ELR (cell line): ENCODE measurements at regions not wholly inside any gene's neighbourhood (a gene's known extent, or its start where the extent isn't known, plus 50 kb on each side); places are given as distances from the start of the nearest gene placed in this dataset.
"Not testable (repeated sequence)": the region's sequence is repeated elsewhere in the genome, so short reads cannot be mapped to it uniquely, and the experiment has no call there.

Experiments
- DNase-seq: peaks from one replicate; pipeline ENCODE4 v3.0.0-alpha.2; 2015; ENCODE audit warnings: low read depth

DNA sequence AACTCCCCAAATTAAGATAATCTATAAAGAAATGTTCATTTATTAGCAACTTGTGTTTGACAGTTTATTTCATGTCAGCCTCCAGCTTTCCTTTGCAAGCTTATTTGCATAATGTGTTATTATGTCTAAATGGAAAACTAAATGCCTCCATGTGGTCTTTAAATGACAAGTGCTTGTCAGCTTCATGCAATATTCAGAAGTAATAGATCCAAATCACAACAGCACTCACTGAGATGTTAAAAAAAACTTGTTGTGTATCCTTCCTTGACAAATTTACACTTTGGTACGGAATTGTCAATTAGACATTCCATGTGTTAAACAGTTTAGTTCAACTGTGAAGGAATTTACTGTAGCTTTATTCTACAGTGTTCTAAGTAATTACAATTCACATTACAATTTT, 124.4 kb upstream of the PTBP2 start:
- DNase-seq: no peak

- DNase-seq: no peak
These were observed 123.0 kb upstream of the PTBP2 start for GRCh38 chr1:96598416-96599168.

DNA sequence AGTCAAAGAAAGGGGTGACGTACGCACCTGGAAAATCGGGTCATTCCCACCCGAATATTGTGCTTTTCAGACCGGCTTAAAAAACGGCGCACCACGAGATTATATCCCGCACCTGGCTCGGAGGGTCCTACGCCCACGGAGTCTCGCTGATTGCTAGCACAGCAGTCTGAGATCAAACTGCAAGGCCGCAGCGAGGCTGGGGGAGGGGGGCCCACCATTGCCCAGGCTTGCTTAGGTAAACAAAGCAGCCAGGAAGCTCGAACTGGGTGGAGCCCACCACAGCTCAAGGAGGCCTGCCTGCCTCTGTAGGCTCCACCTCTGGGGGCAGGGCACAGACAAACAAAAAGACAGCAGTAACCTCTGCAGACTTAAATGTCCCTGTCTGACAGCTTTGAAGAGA, 117.0 kb upstream of the PTBP2 start:
- DNase-seq: not testable (repeated sequence)

DNA sequence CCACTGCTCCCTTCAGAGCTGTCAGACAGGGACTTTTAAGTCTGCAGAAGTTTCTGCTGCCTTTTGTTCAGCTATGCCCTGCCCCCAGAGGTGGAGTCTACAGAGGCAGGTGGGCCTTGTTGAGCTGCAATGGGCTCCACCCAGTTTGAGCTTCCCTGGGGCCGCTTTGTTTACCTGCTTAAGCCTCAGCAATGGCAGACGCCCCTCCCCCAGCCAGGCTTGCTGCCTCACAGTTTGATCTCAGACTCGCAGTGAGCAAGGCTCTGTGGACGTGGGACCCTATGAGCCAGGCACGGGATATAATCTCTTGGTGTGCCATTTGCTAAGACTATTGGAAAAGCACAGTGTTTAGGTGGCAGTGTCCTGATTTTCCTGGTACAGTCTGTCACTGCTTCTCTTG, 104.2 kb upstream of the PTBP2 start:
- not testable (repeated sequence) for DNase-seq

DNA sequence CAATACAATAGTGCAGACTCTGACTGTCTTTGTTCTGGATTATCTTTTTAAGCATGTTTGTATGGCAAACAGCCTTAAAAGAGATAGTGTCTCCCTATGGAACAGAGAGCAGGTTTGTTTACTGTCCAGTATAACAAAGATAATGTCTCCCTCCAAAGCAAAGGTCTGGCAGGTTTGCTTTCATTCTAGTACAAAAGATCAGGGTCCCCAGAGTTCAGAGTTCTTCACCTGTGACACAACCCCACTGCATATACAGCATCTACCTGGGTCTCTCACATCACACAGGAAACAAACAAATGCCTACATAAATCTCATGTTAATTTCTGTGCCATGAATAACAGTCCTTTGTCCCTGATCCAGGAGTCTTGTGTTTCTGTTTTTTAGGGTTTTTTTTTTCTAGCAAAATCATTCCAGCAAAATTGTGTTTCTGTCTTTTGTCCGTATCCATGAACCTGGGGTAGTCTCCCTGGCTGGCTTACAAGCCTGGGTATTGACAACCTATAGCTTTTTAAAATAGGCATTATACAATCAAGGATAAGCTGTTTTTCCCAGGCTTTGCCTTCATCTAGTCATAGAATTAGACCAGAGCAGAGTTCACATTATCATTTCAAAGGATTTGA, 89.4 kb upstream of the PTBP2 start:
- no peak for DNase-seq

DNA sequence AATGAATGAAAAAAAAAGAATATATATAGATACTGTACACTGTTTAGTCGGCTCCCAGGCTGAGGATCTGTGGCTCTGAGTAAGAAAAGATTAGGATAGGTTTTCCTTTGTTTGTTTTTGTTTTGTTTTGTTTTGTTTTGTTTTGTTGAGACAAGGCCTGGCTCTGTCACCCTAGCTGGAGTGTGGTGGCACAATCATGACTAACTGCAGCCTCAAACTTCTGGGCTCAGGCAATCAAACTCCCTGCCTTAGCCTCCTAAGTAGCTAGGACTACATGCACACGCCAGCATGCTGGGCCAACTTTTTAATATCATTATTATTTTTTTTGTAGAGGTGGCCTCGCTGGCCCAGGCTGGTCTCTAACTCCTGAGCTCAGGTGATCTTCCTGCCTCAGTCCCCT, 87.9 kb upstream of the PTBP2 start:
- DNase-seq: peak; percentile 28

DNA sequence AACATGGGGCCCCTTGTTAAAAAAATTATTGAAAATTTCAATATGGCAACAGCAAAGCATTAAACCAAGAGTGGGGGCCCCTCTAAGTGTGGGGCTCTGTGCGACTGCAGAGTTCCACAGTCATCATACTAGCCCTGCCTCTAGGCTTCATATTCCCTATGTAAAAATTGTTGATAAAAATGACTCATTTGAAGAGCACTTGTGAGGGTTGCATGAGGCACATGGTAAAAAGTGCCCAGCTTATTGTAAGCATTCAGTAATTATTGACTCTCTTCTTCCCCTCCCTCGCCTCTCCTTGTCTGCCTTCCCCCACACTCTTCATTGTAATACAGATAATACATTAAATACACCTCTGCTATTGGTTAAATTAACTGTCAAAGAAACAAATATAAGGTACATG, 86.7 kb upstream of the PTBP2 start:
- DNase-seq: peak; percentile 68

DNA sequence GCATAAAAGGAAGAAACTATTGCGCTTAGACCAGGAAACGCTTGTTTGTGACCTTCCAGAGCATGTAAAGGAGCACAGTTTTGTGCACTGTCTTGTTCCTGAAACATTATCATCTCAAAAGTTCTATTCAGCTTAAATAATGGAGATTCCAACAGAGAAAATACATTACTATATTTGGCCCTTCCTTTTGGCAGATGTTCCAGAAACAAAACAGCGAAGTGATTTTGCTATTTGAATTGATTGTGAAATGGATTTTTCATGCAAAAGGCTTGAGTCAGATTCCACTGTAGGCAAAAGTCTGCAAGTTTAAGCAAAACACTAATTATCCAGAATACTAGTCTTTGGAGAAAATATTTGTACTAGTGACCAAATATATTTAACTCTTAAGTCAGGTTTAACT, 80.3 kb upstream of the PTBP2 start:
- DNase-seq: no peak

DNA sequence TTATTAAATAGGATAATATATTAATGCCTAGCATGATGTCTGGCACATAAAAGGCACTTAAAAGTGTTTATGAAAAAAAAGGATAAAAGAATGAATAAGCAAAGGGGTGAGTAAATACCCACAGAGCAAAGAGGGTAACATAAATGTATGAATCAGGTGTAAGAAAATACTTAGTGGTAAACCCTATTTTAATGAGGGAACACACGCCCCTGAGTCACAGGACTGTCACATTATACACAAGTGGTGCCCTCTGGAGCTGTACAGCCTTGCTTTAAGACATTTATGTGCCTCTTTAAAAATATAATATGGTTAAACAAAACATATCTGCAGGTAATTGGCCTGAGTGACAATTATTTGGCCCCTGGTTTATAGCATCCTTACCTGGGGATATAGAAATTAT, 78.1 kb upstream of the PTBP2 start:
- DNase-seq: peak; percentile 21

- DNase-seq: no peak
These were observed 72.3 kb upstream of the PTBP2 start for GRCh38 chr1:96649301-96649700.

GRCh38 chr1:96651517-96651916, 70.1 kb upstream of the PTBP2 start:
- no peak for DNase-seq

DNA sequence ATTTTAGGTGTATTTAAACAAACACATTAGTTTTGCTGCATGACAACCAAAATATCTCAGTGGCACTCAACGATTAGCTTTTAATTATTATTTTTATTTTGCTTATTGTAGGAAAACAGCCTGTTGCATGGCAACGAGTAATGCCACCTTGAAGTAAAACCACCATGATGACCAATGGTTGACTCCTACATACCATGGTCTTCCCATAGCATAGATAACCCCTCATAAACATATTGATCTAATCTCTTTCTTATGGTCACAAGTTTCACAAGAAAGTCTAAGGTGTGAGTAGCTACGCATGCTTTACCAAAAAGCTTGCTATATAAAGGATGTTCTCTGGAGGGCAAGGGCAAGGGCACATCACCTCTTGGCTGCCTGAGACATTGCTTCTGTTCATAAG, 61.5 kb upstream of the PTBP2 start:
- DNase-seq: peak; percentile 56

GRCh38 chr1:96660503-96660902, 61.1 kb upstream of the PTBP2 start:
- peak; percentile 68 for DNase-seq
